ENCODE measurements at regions not wholly inside any gene's neighbourhood (a gene's known extent, or its start where the extent isn't known, plus 50 kb on each side); places are given as distances from the start of the nearest gene placed in this dataset.

DNA sequence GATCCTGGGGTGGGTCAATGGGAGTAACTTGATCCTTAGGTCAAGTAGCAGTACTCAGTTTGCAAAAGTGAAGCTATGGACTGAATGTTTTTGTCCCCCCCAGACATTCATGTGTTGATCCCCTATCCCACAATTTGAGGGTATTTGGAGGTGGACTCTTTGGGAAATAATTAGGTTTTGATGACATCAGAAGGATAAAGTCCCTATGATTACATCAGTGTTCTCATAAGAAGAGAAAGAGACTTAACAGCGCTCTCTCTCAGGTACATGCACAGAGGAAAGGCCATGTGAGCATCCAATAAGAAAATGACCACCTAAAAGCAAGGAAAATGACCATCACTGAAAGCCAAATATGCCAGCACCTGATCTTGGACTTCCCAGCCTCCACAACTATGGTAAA lies 550.8 kb downstream of the FOXG1 start:
- TF ChIP-seq ZC3H11A (IDR thresholded peaks at IDR 0.05) (no peak), JUNB (IDR thresholded peaks at IDR 0.05) (no peak), CTCF (IDR thresholded peaks at IDR 0.05) (no peak), FOSL2 (IDR thresholded peaks at IDR 0.05) (no peak), FOSL2 (CRISPR knock-in tag; IDR thresholded peaks at IDR 0.05) (no peak), CHD4 (IDR thresholded peaks at IDR 0.05; ENCODE audit: borderline replicate concordance) (no peak), JUN (IDR thresholded peaks at IDR 0.05) (no peak), RARB (CRISPR knock-in tag; IDR thresholded peaks at IDR 0.05) (no peak), MAFK (IDR thresholded peaks at IDR 0.05; ENCODE audit: partially characterized antibody) (no peak)
- TF ChIP-seq, protein P1, sequence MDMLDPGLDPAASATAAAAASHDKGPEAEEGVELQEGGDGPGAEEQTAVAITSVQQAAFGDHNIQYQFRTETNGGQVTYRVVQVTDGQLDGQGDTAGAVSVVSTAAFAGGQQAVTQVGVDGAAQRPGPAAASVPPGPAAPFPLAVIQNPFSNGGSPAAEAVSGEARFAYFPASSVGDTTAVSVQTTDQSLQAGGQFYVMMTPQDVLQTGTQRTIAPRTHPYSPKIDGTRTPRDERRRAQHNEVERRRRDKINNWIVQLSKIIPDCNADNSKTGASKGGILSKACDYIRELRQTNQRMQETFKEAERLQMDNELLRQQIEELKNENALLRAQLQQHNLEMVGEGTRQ (IDR thresholded peaks at IDR 0.05) = no peak

All from A549 (cell line).